Activated CD4-positive, alpha-beta memory T cell treated with anti-CD3 and anti-CD28 coated beads for 36 hours (primary cell): ENCODE measurements at regions not wholly inside any gene's neighbourhood (a gene's known extent, or its start where the extent isn't known, plus 50 kb on each side); places are given as distances from the start of the nearest gene placed in this dataset.
A peak's percentile ranks its signal among the peaks of the same experiment; 100 is the strongest.

Experiments
- CTCF ChIA-PET: fragments of 350-600 bp; sonication (Branson Sonifier 250); formaldehyde crosslinking; loops from one replicate; lab custom pipeline; 2021; ENCODE audit warnings: antibody characterized with exemption, inconsistent platforms; lab: Charles Lee
- POLR2A ChIA-PET: fragments of 350-600 bp; sonication (Branson Sonifier 250); formaldehyde crosslinking; loops from one replicate; lab custom pipeline; 2021; ENCODE audit warnings: antibody characterized with exemption; lab: Charles Lee
- DNase-seq: peaks from one replicate; pipeline ENCODE4 v3.0.0-alpha.2; 2020
- H3K27ac Mint-ChIP-seq: one replicate; pipeline ENCODE4 v1.8.0; 2021; ENCODE audit warnings: mixed read lengths
- H3K27me3 Mint-ChIP-seq: one replicate; pipeline ENCODE4 v1.8.0; 2021; ENCODE audit warnings: mixed read lengths
- H3K36me3 Mint-ChIP-seq: one replicate; pipeline ENCODE4 v1.8.0; 2021; ENCODE audit warnings: mixed read lengths
- H3K4me1 Mint-ChIP-seq: one replicate; pipeline ENCODE4 v1.8.0; 2021; ENCODE audit warnings: low read depth, mixed read lengths
- H3K4me3 Mint-ChIP-seq: one replicate; pipeline ENCODE4 v1.8.0; 2021; ENCODE audit warnings: mild to moderate bottlenecking, mixed read lengths
- H3K9me3 Mint-ChIP-seq: one replicate; pipeline ENCODE4 v1.8.0; 2021; ENCODE audit warnings: mixed read lengths
- intact Hi-C: fragments of 100-400 bp; cut with micrococcal nuclease; formaldehyde crosslinking; loops from one replicate; pipeline ENCODE4 v1.15.1; 2023

DNA sequence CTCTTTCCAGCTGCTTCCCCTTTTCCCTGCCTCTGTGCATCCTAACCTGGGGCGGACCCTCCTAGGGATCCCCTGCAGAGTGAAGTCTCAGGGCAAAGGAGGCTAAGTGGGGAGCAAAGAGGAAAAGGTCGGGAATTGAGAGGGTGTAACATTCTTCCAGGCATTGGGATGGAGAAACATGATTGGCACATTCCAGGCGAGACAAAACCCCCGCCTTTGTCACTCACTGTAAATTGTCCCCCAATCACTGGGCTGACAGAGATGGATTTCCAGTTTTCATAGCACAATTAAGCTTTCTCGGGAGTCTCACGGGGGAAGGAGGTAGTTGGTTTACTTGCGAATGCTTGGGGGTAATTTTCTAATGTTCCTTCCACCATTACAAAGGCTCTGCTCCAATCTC is 74.9 kb downstream of the MIAT start:
- no peak for DNase-seq
- H3K36me3 Mint-ChIP-seq = peaks cover 17% of the 10 kb centered on the region
- no peaks in the 10 kb centered on the region for H3K27me3 Mint-ChIP-seq
- no peaks in the 10 kb centered on the region for H3K9me3 Mint-ChIP-seq
- ChIA-PET POLR2A (no interaction called here), CTCF (no interaction called here)
- intact Hi-C loops = no loop called here
- no peaks in the 10 kb centered on the region for H3K4me1 Mint-ChIP-seq
- H3K4me3 Mint-ChIP-seq = no peak overlapping the region
- no peak overlapping the region for H3K27ac Mint-ChIP-seq

DNA sequence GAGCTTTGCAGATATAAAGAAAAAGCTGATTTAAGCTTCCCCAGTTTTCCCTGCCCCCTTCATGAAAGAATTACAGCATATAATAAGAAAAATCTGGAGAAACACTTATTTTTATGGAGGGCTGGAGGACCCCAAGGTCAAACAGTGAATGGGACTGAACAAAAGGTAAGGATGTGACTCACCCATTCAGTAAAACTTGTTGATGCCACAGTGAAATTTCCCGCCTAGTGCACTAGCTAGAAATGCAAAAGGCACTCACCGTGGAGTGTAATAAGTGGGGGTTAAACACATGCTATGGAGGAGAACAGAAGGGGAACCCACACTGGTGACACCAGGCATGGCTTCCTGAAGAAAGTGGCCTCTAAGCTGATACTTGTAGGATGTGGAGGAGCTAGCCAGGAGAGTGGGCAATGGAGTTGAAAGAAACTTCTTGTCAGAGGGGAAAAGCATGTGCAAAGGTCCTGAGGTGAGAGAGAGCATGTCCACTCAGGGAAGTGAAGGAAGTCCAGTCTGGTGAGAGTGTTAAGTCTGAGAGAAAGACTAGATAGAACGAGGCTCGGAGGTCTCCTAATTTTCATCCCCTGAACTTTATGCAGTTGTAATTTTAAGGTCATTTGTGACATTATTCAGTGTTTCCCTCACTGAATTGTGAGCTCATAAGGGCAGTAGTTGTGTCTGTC is 77.1 kb downstream of the MIAT start:
- POLR2A ChIA-PET = no interaction called here

DNA sequence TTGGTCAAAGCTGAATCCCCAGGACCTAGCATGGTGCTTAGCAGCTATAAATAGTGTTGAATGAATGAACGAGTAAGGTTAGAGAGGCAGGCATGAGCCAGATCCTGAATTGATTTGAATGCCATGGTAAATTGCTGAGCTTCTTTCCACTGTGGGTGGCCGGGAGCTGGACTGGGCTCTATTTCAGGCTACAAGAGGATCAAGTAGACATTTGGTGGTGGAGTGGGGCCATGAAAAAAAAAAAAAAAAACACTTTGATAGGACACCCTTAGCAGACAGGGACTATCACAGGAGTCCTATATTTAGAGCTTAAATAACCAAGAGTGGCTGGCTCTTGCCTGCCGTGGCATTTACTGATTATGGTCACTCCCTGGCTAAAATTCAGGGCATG is 77.6 kb downstream of the MIAT start:
- H3K36me3 Mint-ChIP-seq = peaks cover 13% of the 10 kb centered on the region
- H3K27ac Mint-ChIP-seq = no peak overlapping the region
- H3K4me3 Mint-ChIP-seq = no peak overlapping the region
- H3K4me1 Mint-ChIP-seq = no peaks in the 10 kb centered on the region
- intact Hi-C loops = no loop called here
- ChIA-PET POLR2A (no interaction called here), CTCF (interaction anchor here (0.6 to 1.0 kb wide), 3 partner anchors 9 to 369 kb away, joined by 3 to 4 read pairs (median 3); no protein-coding TSS in a partner anchor)
- no peaks in the 10 kb centered on the region for H3K9me3 Mint-ChIP-seq
- no peaks in the 10 kb centered on the region for H3K27me3 Mint-ChIP-seq
- no peak for DNase-seq

More for the DNA sequence above, 77.1 kb downstream of the MIAT start:
- Mint-ChIP-seq H3K4me3 (no peak overlapping the region), H3K27me3 (no peaks in the 10 kb centered on the region), H3K9me3 (no peaks in the 10 kb centered on the region), H3K36me3 (peaks cover 13% of the 10 kb centered on the region), H3K27ac (no peak overlapping the region), H3K4me1 (no peaks in the 10 kb centered on the region)
- CTCF ChIA-PET = interaction anchor here (0.6 to 1.0 kb wide), 3 partner anchors 9 to 369 kb away, joined by 3 to 4 read pairs (median 3); no protein-coding TSS in a partner anchor
- intact Hi-C loops = no loop called here
- DNase-seq = no peak

DNA sequence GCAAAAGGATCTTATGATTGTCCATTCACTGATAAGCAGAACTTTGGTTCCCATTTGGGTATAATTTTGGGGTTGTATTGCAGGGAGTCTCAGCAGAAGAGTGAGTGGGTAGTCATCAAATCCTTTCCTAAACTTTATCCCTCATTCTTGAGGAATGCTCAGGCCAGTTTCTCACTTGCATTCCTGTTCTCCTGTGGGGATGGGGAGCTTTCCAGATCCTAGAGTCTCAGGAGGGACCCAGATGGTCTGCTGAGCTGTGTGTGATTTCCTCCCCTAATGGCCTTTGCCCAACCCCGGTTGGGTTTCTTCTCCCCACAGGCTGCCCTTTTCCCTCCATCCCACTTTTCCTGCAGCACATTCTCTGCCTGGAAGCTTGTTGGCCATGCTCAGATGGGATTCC is 79.9 kb downstream of the MIAT start:
- Mint-ChIP-seq H3K27me3 (no peaks in the 10 kb centered on the region), H3K4me1 (no peaks in the 10 kb centered on the region), H3K36me3 (peaks cover 17% of the 10 kb centered on the region), H3K9me3 (no peaks in the 10 kb centered on the region), H3K4me3 (no peak overlapping the region), H3K27ac (no peak overlapping the region)
- intact Hi-C loops = no loop called here
- DNase-seq = no peak
- ChIA-PET CTCF (no interaction called here), POLR2A (no interaction called here)

DNA sequence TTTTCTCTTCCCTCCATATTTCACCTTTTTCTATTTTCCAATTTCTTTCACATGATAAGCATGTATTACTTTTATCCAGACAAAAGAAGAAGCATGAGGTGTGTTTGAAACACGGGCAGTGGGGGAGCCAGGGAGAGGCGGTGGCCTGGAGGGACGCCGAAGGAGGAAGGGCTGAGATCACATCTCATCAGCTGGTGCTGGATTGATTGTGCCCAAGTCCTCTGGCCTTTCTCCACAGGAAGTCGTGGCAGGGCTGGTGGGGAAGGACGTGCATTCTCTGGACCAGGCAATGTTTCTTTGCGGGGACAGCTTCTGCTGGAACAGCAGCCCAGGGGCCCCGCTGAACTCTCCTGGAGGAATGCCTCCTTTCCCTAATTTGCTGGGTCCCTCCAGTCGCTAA is 82.9 kb downstream of the MIAT start:
- Mint-ChIP-seq H3K4me1 (no peaks in the 10 kb centered on the region), H3K27me3 (no peaks in the 10 kb centered on the region), H3K9me3 (no peaks in the 10 kb centered on the region), H3K27ac (no peak overlapping the region), H3K36me3 (peaks cover 10% of the 10 kb centered on the region), H3K4me3 (no peak overlapping the region)
- intact Hi-C loops = no loop called here
- no peak for DNase-seq
- ChIA-PET POLR2A (no interaction called here), CTCF (no interaction called here)

DNA sequence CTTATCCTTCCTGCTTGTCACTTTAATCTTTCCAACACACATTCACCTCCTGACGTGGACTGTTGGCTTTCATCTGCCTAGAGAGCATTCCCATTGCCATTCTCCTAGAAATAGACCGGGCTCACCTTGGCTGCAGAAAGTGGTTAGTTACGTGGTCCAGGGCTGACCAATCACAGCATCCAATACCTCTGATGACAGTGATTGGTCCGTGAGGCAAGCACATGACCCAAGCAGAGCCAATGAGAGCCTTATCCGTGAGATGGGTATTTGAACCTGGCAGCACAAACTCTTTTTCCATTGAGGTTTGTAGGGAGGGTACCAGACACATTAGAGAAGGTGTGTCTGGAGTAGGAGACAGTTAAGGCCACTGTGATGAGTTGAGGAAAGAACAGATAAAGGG is 85.8 kb downstream of the MIAT start:
- no peak overlapping the region for H3K27ac Mint-ChIP-seq
- intact Hi-C loops = no loop called here
- H3K27me3 Mint-ChIP-seq = no peaks in the 10 kb centered on the region
- H3K4me1 Mint-ChIP-seq = no peaks in the 10 kb centered on the region
- no peaks in the 10 kb centered on the region for H3K9me3 Mint-ChIP-seq
- no peak for DNase-seq
- CTCF ChIA-PET = no interaction called here
- H3K36me3 Mint-ChIP-seq = peaks cover 8% of the 10 kb centered on the region
- POLR2A ChIA-PET = no interaction called here
- H3K4me3 Mint-ChIP-seq = no peak overlapping the region

DNA sequence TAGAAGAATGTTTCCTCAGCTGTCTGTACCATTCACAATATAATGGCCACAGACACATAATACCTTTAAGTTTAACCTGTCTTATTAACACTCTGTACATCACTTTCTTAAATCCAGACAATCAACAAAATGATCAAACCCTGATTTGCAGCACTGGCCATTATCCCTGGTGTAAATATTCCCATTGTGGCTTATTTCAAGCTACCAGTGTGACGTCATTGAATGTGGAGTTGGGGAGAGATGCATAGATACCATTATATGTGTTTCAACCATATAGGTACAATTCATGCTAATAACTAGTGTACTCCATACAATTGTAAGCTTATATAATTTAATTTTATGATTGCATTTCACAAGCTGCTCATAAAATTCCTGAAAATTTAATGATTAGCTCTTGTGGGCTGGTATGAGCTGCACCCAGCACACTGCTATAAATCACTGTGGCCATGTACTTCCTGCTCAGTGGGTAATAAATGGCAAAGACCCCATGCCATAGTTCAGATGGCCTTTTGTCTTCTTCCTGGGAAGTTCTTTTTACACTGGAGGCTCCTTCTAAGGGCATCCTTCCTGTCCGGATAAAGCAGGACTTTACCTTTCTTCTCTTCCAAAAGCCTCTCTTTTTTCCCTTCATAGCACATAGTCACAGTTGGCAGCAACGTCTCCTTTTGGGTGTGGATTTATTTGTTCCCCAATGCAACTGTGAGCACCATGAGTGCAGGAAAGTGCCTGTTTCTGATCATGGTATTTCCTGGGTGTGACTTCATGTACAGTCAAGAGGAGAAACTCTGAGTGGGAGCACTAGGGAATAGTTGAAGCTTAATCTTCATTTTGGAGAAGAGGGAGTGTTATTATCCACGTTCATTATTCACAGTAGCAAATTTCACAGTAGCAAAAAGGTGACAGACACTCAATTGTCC is 87.8 kb downstream of the MIAT start:
- peaks cover 8% of the 10 kb centered on the region for H3K36me3 Mint-ChIP-seq
- no peaks in the 10 kb centered on the region for H3K27me3 Mint-ChIP-seq
- intact Hi-C loops = no loop called here
- no peak for DNase-seq
- CTCF ChIA-PET = interaction anchor here (1.1 kb wide), 2 partner anchors 10 to 66 kb away, joined by 3 read pairs; no protein-coding TSS in a partner anchor
- H3K9me3 Mint-ChIP-seq = no peaks in the 10 kb centered on the region
- H3K4me3 Mint-ChIP-seq = no peak overlapping the region
- POLR2A ChIA-PET = no interaction called here
- H3K4me1 Mint-ChIP-seq = no peaks in the 10 kb centered on the region
- H3K27ac Mint-ChIP-seq = no peak overlapping the region

DNA sequence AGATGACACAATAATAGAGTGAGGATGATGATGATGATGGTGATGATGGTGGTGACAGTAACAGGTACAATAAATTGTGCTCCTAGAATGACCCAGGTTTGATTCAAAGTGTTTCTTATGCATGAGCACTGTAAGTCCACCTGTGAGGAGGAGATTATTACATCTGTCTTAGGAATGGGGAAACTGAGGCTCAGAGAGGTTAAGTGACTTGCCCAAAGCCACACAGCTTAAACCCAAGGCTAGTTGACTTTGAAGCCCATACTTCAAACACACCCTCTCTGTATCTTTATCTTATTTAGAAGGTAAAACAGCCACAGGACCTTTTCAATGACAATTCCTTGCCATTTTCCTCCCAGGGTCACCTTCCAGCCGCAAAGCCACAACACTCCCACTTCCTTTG is 88.9 kb downstream of the MIAT start:
- Mint-ChIP-seq H3K4me3 (no peak overlapping the region), H3K36me3 (peaks cover 10% of the 10 kb centered on the region), H3K27ac (no peak overlapping the region), H3K4me1 (no peaks in the 10 kb centered on the region), H3K27me3 (no peaks in the 10 kb centered on the region), H3K9me3 (peaks cover 3% of the 10 kb centered on the region)
- ChIA-PET POLR2A (no interaction called here), CTCF (no interaction called here)
- intact Hi-C loops = no loop called here
- no peak for DNase-seq

DNA sequence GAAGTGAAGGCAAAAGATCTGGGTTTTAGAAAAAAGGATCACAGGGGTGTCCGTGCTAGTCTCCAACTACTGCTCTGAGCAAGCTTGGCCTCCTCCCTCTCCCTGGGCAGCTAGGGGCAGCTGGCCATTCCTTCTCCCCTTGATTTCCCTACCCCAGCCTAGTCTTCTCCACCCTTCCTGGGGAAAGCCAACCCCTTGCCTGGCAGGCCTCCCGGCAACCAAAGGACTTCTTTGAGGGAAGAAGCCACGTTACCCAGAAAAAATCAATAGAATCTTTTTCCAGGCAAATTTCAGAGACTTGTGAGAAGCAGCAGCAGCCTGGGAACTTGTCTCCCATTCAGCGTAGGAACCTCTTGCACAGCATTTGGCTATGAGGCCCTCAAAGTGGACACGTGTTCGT is 91.5 kb downstream of the MIAT start:
- peaks cover 4% of the 10 kb centered on the region for H3K36me3 Mint-ChIP-seq
- peaks cover 3% of the 10 kb centered on the region for H3K9me3 Mint-ChIP-seq
- H3K27me3 Mint-ChIP-seq = no peaks in the 10 kb centered on the region
- H3K4me1 Mint-ChIP-seq = no peaks in the 10 kb centered on the region
- ChIA-PET CTCF (no interaction called here), POLR2A (no interaction called here)
- intact Hi-C loops = no loop called here
- DNase-seq = no peak
- H3K27ac Mint-ChIP-seq = no peak overlapping the region
- H3K4me3 Mint-ChIP-seq = no peak overlapping the region

DNA sequence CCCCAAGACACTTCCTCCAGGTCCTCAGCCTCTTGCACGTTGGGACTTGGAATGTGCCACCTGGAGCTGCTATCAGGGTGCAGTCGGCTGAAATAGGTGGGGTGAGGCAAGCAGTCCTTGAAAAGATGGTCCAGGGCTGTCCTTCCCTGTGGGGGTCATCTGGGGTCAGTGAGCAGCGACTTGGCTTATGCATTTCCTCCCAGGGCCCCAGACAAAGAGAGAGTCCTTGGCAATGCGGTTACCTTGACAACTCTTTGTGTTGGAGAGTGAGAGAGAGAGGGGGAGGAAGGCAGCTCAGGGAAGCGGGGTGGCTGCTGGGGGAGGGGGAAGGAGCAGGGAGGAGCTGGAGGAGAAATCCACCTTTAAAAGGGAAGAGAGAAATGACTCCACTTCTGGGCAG is 93.8 kb downstream of the MIAT start:
- no peak overlapping the region for H3K4me3 Mint-ChIP-seq
- POLR2A ChIA-PET = no interaction called here
- H3K27me3 Mint-ChIP-seq = no peaks in the 10 kb centered on the region
- intact Hi-C loops = no loop called here
- CTCF ChIA-PET = no interaction called here
- no peak for DNase-seq
- no peak overlapping the region for H3K27ac Mint-ChIP-seq
- peaks cover 3% of the 10 kb centered on the region for H3K9me3 Mint-ChIP-seq
- H3K36me3 Mint-ChIP-seq = peaks cover 4% of the 10 kb centered on the region
- no peaks in the 10 kb centered on the region for H3K4me1 Mint-ChIP-seq

DNA sequence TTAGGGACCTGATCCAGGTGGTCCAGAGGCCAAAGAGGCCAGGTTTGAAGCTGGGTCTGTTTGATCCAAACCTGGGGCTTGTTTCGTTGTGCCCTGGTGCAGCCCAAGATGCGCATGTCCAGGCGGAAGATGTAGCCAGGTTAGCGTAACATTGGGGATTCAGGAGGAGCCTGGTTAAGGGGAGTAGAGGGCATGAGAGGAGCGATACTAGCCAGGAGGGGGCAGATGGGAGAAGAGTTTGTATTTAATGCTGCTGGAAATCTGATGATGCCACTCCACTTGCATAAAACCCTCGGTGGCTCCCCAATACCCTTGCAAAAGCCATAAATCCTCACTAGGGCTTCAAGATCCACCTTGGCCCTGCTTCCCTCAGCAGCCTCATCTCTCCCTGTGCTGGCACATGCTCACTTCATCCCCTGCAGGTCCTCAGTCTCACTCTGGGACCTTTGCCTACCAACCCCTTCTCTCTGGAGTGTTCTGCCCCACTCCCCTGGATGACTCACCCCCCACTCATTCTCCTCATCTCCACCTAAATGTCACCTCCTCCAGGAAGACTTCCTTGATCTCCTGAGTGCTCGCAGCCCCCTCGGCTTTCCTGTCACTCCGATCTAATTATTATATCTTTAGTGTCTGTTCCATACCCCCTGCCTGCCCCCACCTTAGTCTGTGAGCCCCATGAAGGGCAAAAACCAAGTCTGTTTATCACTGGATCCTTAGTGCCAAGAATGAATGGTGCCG is 95.9 kb downstream of the MIAT start:
- CTCF ChIA-PET = no interaction called here
- no peaks in the 10 kb centered on the region for H3K27me3 Mint-ChIP-seq
- peaks cover 9% of the 10 kb centered on the region for H3K9me3 Mint-ChIP-seq
- DNase-seq = no peak
- no peak overlapping the region for H3K27ac Mint-ChIP-seq
- H3K4me3 Mint-ChIP-seq = no peak overlapping the region
- intact Hi-C loops = no loop called here
- POLR2A ChIA-PET = no interaction called here
- peaks cover 19% of the 10 kb centered on the region for H3K36me3 Mint-ChIP-seq
- no peaks in the 10 kb centered on the region for H3K4me1 Mint-ChIP-seq

DNA sequence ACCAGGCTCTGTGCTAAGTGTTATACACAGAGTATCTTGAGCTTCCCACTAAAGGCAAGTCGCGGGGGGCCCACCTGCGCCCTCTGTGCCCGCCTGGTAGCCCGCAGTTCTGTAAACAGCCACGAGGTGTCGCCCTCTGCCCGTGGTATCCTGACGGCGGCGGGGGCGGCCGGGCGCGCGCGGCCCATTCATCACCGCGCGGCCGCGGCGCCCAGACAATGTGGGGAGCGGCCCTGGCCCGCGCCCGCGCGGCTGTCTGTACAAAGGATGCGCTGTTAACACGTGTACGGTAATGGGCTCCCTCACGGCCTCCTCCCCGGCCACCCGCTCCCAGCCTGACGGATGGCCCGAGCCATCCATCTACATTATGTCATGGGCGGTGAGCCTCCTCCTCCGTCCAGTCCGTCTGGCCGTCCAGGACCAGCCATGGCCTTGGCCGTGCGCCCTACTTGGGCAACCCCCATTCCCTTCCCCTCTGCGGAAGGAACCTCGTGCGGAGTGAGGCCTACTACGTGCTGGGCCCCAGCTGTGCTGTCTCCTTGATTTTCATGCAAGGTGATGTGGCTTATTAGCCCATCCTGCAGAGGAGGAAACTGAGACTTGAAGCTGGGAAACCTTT is 99.4 kb downstream of the MIAT start:
- H3K27ac Mint-ChIP-seq = no peak overlapping the region
- H3K36me3 Mint-ChIP-seq = peaks cover 14% of the 10 kb centered on the region
- H3K4me1 Mint-ChIP-seq = no peaks in the 10 kb centered on the region
- intact Hi-C loops = no loop called here
- peaks cover 6% of the 10 kb centered on the region for H3K9me3 Mint-ChIP-seq
- no peaks in the 10 kb centered on the region for H3K27me3 Mint-ChIP-seq
- H3K4me3 Mint-ChIP-seq = no peak overlapping the region
- DNase-seq = peak; percentile 32
- POLR2A ChIA-PET = no interaction called here
- CTCF ChIA-PET = interaction anchor here (0.7 to 1.3 kb wide), 4 partner anchors 8 to 78 kb away, joined by 3 to 4 read pairs (median 4); no protein-coding TSS in a partner anchor
